ENCODE measurements at regions not wholly inside any gene's neighbourhood (a gene's known extent, or its start where the extent isn't known, plus 50 kb on each side); places are given as distances from the start of the nearest gene placed in this dataset.

DNA sequence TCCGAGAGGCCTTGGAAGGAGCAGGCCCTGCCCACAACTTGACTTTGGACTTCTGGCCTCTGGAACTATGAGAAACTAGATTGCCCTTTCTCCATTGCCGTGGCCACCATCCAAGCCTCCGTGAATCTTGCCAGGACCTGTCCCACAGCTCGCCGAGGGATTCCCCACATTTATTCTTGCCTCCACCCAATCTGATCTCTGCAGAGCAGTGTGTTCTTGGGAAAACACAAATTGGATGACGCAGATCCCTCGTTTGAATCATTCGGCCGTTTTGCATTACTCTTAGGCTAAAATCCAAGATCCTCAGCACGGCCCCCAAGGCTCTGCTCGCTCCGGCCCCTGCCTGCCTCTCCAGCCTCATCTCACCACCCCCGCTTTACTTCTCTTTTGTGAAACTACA lies 364.2 kb downstream of the ZNF516 start:
- TF ChIP-seq EZH2phosphoT487 (IDR thresholded peaks at IDR 0.05; ENCODE audit: low read length) (no peak), EZH2 (optimal IDR thresholded peaks at IDR 0.05; ENCODE audit: low read depth, low read length) (no peak)
- TF ChIP-seq, protein P1, sequence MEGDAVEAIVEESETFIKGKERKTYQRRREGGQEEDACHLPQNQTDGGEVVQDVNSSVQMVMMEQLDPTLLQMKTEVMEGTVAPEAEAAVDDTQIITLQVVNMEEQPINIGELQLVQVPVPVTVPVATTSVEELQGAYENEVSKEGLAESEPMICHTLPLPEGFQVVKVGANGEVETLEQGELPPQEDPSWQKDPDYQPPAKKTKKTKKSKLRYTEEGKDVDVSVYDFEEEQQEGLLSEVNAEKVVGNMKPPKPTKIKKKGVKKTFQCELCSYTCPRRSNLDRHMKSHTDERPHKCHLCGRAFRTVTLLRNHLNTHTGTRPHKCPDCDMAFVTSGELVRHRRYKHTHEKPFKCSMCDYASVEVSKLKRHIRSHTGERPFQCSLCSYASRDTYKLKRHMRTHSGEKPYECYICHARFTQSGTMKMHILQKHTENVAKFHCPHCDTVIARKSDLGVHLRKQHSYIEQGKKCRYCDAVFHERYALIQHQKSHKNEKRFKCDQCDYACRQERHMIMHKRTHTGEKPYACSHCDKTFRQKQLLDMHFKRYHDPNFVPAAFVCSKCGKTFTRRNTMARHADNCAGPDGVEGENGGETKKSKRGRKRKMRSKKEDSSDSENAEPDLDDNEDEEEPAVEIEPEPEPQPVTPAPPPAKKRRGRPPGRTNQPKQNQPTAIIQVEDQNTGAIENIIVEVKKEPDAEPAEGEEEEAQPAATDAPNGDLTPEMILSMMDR (IDR thresholded peaks at IDR 0.05; ENCODE audit: low read length) = no peak
- Histone ChIP-seq H3K4me2 (ENCODE audit: low read depth, low read length) (no peak overlapping the region), H3K9me2 (replicated peaks; ENCODE audit: insufficient read depth, low read length) (no peaks in the 10 kb centered on the region), H4K20me1 (ENCODE audit: insufficient read depth, low read length) (no peaks in the 10 kb centered on the region), H2AFZ (ENCODE audit: low read length) (no peak overlapping the region), H3K9me3 (replicated peaks; ENCODE audit: insufficient read depth, low read length) (no peaks in the 10 kb centered on the region), H3K36me3 (replicated peaks; ENCODE audit: insufficient read depth, low read length) (no peaks in the 10 kb centered on the region), H3K4me1 (ENCODE audit: low read length) (no peaks in the 10 kb centered on the region), H3K27me3 (replicated peaks; ENCODE audit: insufficient read depth, low read length) (no peaks in the 10 kb centered on the region), H3K4me3 (ENCODE audit: low read length) (no peak overlapping the region), H3K79me2 (ENCODE audit: low read length) (no peaks in the 10 kb centered on the region), H3F3A (ENCODE audit: insufficient read depth, low read length) (no peaks in the 10 kb centered on the region), H3K9ac (ENCODE audit: low read length) (no peak overlapping the region), H3K27ac (ENCODE audit: low read length) (no peak overlapping the region)
- DNase-seq = no peak

GRCh38 chr18:76126327-76126726 lies 368.7 kb downstream of the ZNF516 start:
- Histone ChIP-seq H3K79me2 (ENCODE audit: low read length) (no peaks in the 10 kb centered on the region), H3K4me2 (ENCODE audit: low read depth, low read length) (no peak overlapping the region), H3K36me3 (replicated peaks; ENCODE audit: insufficient read depth, low read length) (no peaks in the 10 kb centered on the region), H3K27ac (ENCODE audit: low read length) (no peak overlapping the region), H2AFZ (ENCODE audit: low read length) (no peak overlapping the region), H3K9ac (ENCODE audit: low read length) (no peak overlapping the region), H3K9me3 (replicated peaks; ENCODE audit: insufficient read depth, low read length) (no peaks in the 10 kb centered on the region), H3K4me1 (ENCODE audit: low read length) (no peaks in the 10 kb centered on the region), H3K4me3 (ENCODE audit: low read length) (no peak overlapping the region), H4K20me1 (ENCODE audit: insufficient read depth, low read length) (no peaks in the 10 kb centered on the region), H3K9me2 (replicated peaks; ENCODE audit: insufficient read depth, low read length) (no peaks in the 10 kb centered on the region), H3K27me3 (replicated peaks; ENCODE audit: insufficient read depth, low read length) (no peaks in the 10 kb centered on the region), H3F3A (ENCODE audit: insufficient read depth, low read length) (no peaks in the 10 kb centered on the region)
- TF ChIP-seq, protein P1 (IDR thresholded peaks at IDR 0.05; ENCODE audit: low read length) = no peak
- TF ChIP-seq EZH2 (optimal IDR thresholded peaks at IDR 0.05; ENCODE audit: low read depth, low read length) (no peak), EZH2phosphoT487 (IDR thresholded peaks at IDR 0.05; ENCODE audit: low read length) (no peak)
- DNase-seq = no peak

DNA sequence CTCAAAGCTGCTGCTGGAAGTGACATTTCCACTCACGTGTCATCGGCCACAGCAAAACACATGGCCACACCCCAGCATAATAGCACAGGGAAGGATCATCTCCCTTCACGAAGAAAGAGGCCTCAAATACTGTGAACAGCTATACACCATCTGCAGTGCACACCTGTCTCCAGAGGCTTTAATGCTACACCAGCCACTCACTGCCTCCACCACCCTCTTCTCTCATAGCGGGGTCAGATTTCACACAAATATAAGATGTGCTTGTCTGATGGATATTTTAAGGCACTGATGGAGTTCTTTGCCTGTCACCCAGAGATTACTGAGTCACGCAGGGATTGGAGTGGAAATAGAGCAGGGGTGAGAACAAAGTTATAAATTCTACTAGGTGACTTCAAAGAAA lies 374.0 kb downstream of the ZNF516 start:
- Histone ChIP-seq H3K79me2 (ENCODE audit: low read length) (no peaks in the 10 kb centered on the region), H3K9me3 (replicated peaks; ENCODE audit: insufficient read depth, low read length) (no peaks in the 10 kb centered on the region), H3K36me3 (replicated peaks; ENCODE audit: insufficient read depth, low read length) (no peaks in the 10 kb centered on the region), H2AFZ (ENCODE audit: low read length) (no peak overlapping the region), H4K20me1 (ENCODE audit: insufficient read depth, low read length) (no peaks in the 10 kb centered on the region), H3K4me1 (ENCODE audit: low read length) (no peaks in the 10 kb centered on the region), H3K4me3 (ENCODE audit: low read length) (no peak overlapping the region), H3K9ac (ENCODE audit: low read length) (no peak overlapping the region), H3K4me2 (ENCODE audit: low read depth, low read length) (no peak overlapping the region), H3F3A (ENCODE audit: insufficient read depth, low read length) (no peaks in the 10 kb centered on the region), H3K9me2 (replicated peaks; ENCODE audit: insufficient read depth, low read length) (no peaks in the 10 kb centered on the region), H3K27me3 (replicated peaks; ENCODE audit: insufficient read depth, low read length) (no peaks in the 10 kb centered on the region), H3K27ac (ENCODE audit: low read length) (no peak overlapping the region)
- no peak for DNase-seq
- TF ChIP-seq EZH2phosphoT487 (IDR thresholded peaks at IDR 0.05; ENCODE audit: low read length) (no peak), EZH2 (optimal IDR thresholded peaks at IDR 0.05; ENCODE audit: low read depth, low read length) (no peak)
- TF ChIP-seq, protein P1 (IDR thresholded peaks at IDR 0.05; ENCODE audit: low read length) = no peak
